HG02588 (cell line): ENCODE measurements at regions not wholly inside any gene's neighbourhood (a gene's known extent, or its start where the extent isn't known, plus 50 kb on each side); places are given as distances from the start of the nearest gene placed in this dataset.

Experiments used
- ATAC-seq: cut with Tn5 transposase; IDR thresholded peaks from one replicate; pipeline ENCODE4 v1.9.1; 2021; ENCODE audit warnings: mild to moderate bottlenecking, moderate library complexity; ENCODE audit not compliant: unreplicated experiment

DNA sequence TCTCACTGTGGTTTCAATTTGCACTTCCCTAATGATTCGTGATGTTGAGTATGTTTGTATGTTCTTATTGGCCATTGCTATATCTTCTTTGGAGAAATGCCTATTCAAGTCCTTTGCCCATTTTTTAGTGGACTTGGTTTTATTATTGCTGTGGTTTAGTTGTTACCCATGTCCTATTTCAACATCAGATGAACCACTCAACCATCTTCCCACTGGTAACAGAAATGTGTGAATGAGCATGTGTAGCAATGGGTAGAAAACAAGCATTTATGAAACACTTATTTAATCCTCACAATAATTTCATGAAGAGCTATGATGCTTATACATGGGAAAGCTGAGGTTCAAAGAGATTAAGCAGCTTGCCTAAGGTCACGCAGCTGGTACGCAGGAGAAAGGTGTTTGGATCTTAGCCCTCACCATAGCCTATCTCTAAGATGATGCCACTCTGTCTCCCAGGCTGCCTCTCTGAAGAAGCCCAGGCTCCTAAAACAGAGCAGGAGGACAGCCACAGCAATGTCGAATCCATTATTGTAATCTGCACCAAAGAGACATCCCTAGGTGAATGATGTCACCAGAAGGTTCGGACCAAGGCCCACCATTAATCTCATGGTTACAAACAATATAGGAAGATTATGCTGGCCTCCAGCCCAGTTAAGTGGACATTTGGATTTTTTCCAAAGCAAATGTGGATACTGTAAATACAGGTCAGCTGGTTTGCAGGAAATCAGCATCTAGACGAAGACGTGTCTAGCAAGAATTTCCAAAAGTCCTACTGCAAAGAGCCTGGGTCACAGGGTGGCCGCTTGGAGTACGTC is 447.6 kb upstream of the ZMIZ1 start:
- no peak for ATAC-seq

DNA sequence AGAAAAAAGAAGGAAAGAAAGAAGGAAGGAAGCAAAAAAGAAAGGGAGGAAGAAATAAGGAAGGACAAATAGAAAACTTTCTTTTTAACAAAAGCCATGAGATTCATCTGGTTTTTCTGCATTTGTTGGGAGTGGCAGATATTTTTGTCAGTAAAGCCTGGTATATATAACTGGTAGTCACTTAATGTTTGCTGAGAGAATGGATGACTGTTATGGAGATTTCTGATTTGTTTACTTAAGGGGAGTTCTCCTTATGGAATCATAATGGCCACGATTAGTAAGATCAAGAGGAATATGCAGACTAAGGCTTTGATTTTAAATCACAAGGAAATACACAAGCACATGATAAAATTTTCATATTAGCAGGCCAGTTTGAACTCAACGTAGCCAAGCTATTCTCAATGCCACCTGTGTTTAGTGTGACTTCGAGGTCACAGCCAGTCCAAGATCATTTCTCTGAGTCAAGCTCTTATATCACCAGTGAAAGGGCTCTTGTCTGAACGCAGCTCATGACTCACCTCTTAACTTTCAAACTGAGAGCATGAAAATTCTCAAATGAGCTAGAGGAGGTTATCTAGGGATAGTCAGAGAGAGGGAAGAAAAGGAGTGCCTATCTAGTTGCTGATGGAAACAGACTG is 445.1 kb upstream of the ZMIZ1 start:
- no peak for ATAC-seq

DNA sequence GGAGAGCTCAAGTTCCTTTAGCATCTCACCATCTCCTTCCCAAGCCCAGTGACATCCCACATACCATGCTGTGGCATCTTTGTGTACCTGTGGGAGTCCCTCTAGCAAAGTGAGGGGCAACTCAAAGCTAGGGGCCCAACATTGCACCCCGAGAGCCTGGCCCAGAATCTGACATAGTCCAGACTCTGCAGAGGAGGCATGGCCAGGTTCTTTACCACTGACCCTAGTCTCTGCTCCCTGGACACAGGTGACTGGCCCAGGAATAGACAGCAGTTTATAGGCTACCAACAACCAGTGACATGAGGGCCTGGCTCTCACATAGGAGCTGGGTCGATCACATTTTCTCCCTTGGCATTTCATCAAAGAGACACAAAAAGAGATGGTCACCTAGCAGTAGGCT is 444.0 kb upstream of the ZMIZ1 start:
- ATAC-seq, result no peak

DNA sequence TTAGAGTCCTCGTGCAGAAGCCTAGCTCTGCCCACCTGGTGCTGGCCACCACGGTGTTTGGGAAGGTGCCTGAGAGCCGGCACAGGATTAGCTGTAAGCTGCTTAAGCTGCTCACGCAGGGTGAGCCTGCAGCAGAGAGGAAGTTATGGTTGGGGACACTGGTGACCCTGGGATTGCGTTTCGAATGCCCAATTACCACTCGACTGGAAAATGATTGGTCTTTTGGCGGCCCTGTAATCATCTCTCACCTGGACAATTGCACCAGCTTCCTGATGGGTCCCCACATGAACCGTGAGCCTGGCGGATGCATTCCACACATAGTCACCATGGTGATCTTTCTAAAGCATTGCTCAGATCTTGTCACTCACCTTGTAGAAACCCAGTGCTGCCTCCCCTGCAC is 442.3 kb upstream of the ZMIZ1 start:
- ATAC-seq, result no peak

DNA sequence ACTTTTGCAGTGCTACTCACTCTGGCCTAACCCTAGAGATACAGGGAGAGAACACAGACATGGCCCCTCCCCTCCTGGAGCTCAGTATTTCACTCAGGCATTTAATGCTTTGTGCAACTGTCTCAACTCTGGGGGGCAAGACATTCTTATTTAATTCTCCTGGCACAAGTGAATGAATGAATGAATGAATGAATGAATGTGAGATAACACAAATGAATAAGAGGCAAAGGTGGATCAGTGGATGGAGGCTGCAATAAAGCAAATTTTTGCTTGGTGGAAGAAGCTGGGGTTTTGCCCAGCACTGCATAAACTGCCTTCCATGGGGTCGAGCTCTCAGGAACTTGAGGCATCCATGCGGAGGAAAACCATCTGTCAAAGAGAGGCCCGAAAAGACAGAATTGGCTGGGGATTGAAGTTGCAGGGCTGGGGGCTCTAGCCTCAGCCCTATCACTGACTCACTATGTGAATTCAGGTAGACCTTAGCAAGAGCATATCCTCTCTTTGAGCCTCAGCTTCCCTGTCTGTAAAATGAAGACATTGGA is 441.4 kb upstream of the ZMIZ1 start:
- ATAC-seq, result no peak

DNA sequence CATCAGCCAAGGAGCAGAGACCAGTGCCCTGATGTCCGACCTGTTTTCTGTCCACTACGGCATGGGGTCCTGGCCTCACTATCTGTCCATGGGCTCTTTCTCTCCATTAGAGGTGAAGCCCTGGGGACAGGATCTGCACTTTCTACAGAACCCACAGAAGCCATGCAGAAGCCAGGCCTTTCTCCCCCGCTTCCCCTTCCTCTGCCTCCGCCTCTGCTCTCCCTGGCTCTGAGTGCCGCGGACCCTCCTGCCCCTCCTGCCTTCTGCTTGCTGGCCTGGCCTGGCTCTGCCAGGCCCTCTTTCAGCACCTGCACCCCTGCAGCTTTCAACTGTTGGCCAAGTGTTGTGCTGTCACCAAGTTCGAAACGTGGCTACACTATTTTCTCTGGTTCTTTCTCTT is 439.8 kb upstream of the ZMIZ1 start:
- ATAC-seq, result no peak

DNA sequence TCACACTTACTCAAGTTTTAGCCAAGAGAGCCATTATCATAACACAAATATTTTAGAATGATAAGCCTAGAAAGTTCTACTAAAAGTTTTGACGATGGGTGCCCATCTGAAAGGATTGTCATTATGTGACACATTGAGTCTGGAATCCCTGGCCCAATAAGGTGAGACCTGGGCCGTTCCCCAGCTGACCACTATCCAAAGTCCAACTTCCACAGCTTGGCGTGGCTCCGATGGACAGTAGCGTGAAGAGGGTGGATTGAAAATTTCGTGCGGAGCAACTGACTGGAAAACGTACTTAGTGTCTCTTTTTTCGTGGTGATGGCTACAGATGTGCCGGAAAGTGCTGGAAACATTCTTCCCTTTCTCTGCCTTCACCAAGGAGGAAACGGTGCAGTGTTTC is 439.0 kb upstream of the ZMIZ1 start:
- no peak for ATAC-seq

DNA sequence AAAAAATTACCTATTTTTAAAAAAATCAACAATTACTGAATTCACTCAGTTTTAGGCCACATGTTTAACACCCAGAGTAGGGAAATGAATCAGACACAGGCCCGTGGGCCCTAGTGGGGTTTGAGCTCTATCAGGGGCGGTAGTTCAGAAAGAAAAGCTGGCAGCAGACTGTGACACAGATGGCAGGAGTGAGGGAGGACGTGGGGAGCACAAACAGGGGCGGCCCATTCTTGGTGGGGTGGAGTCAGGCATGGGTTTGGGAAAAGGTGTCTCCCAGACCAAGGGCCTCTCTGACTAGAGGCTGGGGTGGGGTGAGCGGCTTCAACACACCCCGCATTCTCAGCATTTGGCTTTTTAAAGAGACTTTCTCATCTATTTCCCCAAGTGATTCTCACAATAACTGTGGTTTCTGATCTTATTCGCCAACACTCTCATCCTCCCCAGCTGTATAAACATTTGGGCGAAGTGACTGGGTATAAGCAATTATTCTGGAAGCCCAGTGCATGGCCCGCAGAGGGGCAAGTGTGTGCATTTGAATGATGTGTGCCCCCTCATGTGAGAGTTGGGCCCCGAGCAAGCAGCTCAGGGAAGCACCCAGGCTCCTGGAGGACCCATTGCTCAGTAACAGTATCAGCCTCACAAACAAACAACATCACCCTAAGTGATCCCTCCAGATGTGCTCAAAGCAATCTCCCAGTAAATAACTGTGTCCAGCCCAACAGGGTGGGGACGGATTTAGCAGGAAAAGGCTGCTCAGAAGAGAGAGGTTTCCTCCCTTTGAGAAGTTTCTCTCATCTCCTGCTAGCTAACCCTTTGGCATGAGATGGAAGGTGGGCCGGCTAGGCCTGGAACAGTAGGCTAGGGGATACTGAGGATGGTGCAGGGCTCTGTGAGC is 437.6 kb upstream of the ZMIZ1 start:
- ATAC-seq, result peak; percentile 54

DNA sequence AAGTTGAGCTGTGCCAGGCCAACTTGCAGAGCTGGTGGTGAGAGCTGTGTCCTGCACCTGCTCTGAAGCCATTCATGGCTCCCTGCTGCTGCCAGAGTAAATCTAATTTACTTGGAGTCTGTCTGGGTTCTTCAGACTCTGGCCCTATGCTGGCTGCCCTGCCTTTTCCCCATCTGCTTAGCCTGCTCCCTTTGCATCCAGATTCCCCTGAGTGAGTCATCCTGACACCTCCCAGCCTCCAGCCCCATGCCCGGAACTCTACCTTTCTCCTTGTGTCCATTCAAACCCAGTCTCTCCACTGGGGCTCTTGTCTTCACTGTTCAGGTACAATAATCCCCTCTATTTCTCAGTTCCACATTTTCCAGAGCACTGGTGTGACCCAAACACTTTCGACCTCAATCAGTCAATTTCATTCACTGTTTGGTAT is 434.4 kb upstream of the ZMIZ1 start:
- peak; percentile 59 for ATAC-seq

DNA sequence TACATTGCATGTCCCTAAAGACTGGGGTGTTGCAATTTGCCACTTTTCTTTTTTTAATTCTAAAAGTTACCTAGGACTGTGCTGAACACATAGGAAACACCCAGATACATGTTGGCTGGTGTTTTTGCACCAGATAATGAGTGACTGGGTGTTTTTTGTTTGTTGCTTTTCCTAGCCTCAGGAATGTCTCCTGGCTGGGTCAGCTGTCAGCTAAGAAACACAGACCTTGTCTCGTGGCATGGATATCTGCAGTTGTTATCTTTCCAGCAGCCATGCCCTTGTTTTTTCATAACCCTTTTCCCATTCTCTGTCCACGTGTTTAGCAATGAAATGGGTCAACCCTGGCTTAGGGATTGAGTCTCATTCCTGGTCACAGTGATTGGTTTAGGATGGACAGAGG is 433.9 kb upstream of the ZMIZ1 start:
- no peak for ATAC-seq

DNA sequence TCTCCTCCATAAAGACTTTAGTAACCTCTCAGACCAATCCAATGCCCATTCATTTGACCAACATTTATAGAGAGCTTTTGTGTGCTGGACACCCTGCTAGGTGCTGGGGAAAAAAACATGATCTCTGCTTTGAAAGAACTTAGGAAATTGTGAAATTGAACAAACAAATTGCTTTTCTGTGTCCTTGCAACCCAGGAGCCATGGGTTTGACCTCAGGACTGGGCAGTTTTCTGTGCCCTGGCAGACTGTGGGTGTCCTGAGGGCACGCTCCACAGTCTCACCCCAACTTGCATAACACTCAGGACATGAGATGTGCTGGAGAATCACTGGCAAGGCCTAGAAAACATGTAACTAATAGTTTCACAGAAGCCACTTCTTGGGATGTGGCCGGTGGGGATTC is 429.1 kb upstream of the ZMIZ1 start:
- ATAC-seq, result no peak

DNA sequence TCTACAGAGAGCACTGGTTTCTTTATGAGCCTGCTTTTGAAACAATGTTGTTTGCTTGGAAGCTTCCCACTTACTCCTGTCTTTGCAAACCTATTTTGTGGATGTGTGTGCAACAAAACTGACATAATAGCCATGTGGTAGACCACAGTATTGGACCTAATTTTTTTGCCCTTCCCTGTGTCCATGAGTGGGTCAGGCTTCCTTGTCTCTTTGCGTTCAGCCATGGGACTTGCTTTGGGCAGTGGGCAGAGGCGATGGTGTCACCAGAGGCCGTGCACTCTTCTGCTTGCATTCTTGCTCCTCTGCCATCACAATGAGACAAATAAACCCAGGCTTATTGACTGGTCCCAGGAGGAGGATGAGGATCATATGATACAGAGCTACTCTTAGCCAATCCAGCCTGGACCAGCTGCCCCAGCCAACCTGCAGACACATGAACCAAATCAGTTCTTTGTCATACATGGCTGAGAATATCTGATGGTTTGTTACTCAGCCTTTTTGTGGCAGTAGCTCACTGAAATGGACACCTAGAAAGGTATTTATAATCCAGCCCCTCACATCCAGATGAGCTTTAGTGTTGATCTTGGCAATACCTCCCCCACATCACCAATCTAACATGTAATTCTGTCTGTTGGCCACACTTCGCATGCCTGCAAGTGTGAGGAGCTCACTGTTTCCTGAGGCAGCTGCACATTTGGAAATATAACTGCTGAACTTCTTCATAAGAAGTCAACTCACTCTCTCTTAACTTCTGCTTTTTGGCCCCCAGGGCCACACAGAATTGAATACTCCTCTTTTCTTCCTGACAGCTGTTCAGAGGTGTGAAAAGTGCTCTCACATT is 427.8 kb upstream of the ZMIZ1 start:
- no peak for ATAC-seq

DNA sequence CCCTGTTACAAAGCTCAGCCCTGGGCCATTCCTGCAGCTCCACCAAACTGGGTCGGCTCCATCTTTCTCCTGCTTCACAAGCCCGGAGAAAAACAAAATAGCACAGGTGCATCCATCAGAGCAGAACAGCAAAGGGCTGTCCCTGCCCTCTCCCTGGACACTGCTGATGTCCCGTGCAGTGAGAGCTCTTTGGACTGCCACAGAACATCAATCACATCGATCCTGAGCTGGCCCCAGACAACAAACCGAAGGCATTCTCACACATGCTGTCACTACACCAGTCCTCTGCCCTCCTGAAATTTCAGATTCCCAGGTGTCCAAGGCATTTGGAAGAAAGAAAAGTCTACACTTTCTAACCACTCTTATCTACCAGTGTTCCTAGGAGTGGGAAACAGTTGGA is 427.1 kb upstream of the ZMIZ1 start:
- no peak for ATAC-seq

DNA sequence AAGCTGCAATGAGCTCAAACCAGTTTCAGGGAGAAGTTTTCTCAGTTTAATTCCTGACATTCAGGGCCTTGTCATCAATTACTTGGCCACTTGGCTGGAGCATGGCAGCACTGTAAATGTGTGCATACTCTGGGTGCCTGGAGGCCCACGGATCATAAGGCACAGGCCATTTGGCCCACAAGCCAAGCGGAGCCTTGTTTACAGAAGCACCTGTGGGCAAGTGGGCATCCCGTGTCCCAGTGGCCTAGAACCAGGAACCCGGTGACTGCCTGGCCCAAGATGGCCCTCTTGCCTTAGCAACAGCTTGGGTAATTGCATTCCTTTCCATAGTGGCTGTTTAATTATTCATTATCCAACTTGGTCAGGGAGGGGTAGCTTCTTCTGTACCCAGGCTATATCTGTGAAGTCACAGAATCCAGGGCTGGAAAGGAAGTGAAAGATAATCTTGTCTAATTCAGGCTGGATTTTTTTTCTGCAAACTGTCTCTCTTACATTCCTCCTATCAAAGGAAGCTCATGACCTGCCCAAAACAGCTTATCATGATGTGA is 426.4 kb upstream of the ZMIZ1 start:
- ATAC-seq, result no peak

DNA sequence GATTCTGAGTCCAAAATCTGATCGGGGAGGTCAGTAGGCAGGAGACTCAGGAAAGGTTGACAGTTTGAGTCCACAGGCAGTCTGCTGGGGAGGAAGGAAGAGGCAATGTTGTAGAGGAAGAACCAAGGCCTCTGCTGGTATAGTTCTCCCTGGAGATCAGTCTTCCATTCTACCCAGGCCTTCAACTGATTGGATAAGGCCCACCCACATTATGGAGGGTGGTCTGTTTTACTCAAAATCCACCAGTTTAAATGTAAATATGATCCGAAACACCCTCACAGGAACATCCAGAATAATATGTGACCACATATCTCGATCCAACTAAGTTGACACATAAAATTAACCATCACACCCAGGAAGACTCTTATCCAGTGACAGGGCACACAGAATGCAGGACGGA is 425.3 kb upstream of the ZMIZ1 start:
- no peak for ATAC-seq

DNA sequence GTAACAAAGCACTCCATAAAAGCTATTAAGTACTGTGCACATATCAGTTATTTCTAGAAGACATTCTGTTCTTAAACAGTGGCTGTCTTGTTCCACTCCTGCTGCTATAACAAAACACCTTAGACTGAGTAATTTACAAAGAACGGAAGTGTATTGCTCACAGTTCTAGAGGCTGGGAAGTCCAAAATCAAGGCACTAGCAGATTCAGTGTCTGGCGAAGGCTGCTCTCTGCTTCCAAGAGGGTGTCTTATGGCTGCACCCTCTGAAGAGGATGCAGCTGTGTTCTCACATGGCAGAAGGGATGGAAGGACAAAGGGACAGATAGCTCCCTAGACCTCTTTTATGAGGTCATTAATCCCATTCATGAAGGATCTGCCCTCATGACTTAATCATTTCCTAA is 424.2 kb upstream of the ZMIZ1 start:
- ATAC-seq, result no peak

DNA sequence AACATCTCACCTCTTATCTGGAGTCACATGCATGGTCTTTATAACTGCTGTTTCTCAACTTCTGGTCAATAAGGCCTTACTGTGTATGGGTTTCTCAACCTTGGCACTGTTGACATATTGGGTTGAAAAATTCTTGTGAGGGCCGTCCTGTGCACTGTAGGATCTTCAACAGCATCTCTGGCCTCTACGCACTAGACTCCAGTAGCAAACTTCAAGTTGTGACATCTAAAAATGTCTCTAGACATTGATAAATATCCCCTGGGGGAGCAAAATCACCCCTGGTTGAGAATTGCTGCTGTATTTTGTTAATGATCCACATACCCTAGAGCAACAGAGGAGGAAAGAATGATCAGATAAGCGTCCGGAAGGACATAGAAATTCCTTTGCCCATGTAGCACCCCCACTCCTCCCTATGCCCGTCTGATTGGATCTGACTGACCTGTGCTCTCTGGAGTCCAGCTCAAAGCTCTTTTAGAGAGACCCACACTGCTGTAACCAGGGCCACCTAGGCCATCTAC is 423.5 kb upstream of the ZMIZ1 start:
- no peak for ATAC-seq

DNA sequence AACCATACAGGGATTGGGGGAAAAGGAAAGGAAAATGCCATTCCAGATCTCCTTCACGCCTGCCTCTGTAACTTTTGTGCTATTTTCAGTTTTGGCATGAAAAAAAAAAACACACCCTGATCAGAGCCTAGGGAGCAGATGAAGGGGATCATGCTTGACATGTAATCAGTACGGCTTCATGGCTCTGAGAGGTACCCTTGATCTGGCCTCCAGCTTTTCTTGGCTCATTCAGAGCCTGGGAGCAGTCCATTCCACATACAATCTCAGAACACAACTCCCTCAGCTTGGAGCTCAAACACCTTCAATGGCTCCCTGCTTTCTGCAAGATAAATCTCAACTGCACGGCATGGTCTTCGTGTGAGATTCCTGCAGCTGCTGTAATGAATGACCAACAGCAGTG is 422.8 kb upstream of the ZMIZ1 start:
- no peak for ATAC-seq

DNA sequence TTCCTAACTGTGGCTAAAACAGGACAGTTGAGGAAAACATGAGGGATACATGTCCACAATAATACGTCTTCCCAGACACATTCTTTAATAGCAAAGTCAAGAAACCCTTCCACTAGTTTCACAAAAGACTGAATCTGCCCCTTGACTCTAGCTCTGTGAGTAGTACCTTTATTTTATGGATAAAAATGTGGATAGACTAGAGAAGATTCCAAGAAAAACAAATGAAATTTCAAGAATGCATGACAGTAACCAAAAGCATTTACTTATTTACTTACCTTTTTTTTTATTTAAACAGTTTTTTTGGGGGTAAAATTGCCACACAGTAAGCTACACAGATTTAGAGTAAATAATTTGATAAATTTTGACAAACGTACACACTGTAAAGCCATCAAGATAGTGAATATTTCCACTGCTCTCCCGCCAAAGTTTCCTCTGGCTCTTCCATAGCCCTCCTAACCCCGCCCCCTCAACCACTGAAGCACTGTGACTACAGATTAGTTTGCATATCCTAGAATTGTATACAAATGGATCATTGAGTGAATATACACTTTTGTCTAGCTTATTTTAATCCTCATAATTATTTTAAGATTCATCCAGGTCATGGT is 420.4 kb upstream of the ZMIZ1 start:
- no peak for ATAC-seq

DNA sequence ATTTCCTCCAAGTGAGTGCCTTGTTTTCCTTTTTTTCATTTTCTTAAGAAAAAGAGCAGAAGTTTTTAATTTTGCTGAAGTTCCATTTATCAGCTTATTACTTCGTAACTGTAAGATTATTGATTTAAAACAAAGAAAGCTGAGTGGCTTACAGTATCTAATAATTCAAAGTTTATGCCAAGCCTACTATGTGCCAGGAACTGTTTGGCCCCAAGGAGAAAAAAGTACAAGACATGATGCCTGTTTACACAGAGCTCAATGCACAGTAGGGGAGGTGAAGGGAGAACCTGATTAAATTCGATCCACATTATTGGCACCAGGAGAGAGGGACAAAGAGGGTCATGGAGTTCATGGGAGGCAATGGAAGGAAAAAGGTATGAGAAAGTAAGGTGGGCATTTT is 419.3 kb upstream of the ZMIZ1 start:
- ATAC-seq, result no peak
